Vagina (tissue), 2 donors: ENCODE measurements at regions not wholly inside any gene's neighbourhood (a gene's known extent, or its start where the extent isn't known, plus 50 kb on each side); places are given as distances from the start of the nearest gene placed in this dataset.

ENCODE experiments used
- POLR2A ChIP-seq, 2 donors: fragments of 450-650 bp; IDR thresholded peaks; one replicate each; pipeline ENCODE4 v1.6.1; 2017; ENCODE audit warnings: antibody characterized with exemption in 2 of 2, mild to moderate bottlenecking in 2 of 2, moderate library complexity in 2 of 2
- TF ChIP-seq, protein P1 (sequence below), 3 experiments: fragments of 450-650 bp in 2 of 3; fragments of 200-600 bp in 1 of 3; sonication (generic) in 1 of 3; IDR thresholded peaks; one replicate each; pipeline ENCODE4 v1.5.1; 2017 to 2019; ENCODE audit warnings: antibody characterized with exemption in 3 of 3, mild to moderate bottlenecking in 2 of 3, moderate library complexity in 2 of 3

DNA sequence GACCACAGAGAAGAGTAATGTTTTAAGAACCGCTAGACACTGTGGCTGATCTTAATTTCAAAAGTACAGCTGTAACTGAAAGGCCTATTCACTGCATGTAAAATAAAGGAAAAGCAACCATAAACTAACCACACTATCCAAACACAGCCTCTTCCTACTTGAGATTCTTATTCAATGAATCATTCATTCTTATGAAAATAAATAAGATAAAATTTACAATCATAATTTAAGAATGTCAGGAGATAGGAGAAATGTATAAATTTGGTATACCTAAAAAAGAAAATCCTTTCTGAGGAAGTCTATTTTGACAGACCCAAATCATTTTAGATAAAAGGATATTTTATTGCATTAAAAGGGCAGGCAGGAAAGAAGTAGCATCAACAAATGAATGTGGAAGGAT lies 533.5 kb upstream of the ZNF385D start:
- TF ChIP-seq POLR2A (IDR thresholded peaks at IDR 0.05) = no peak
- TF ChIP-seq, protein P1, sequence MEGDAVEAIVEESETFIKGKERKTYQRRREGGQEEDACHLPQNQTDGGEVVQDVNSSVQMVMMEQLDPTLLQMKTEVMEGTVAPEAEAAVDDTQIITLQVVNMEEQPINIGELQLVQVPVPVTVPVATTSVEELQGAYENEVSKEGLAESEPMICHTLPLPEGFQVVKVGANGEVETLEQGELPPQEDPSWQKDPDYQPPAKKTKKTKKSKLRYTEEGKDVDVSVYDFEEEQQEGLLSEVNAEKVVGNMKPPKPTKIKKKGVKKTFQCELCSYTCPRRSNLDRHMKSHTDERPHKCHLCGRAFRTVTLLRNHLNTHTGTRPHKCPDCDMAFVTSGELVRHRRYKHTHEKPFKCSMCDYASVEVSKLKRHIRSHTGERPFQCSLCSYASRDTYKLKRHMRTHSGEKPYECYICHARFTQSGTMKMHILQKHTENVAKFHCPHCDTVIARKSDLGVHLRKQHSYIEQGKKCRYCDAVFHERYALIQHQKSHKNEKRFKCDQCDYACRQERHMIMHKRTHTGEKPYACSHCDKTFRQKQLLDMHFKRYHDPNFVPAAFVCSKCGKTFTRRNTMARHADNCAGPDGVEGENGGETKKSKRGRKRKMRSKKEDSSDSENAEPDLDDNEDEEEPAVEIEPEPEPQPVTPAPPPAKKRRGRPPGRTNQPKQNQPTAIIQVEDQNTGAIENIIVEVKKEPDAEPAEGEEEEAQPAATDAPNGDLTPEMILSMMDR (IDR thresholded peaks at IDR 0.05) = no peak
